ENCODE measurements at regions not wholly inside any gene's neighbourhood (a gene's known extent, or its start where the extent isn't known, plus 50 kb on each side); places are given as distances from the start of the nearest gene placed in this dataset.

DNA sequence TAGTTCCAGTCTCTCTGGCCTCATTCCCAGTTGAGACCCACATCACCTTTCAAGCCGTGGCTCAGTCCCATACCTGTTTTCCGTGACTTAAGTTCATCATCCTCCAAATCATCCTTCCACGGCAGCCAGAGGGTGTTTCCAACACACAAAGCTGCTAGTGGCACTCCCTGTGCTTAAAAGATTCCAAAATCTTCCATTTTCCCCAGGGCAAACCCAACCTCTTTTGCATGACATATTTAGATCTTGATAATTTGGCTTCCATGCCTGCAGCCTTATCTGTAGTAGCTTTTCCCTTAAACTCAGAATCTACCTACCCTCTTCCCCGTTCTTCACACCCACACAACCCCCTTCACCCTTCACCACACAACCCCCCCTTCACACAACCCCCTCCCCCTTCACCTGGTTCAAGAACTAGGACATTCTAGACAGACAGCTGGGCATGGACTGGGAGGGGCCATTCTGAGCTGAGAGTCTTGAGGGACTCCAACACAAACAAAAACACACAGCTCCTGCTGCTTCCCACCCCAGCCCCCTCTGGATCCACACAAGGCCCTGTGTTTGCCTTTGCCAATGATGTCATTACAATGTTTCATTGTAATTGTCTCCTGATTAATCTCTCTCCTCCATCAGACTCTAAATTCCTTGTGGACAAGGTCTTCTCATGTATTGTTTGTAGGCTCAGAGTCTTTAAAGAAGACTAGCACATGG is 268.2 kb downstream of the SH3GL2 start:
- TF ChIP-seq, protein P1, sequence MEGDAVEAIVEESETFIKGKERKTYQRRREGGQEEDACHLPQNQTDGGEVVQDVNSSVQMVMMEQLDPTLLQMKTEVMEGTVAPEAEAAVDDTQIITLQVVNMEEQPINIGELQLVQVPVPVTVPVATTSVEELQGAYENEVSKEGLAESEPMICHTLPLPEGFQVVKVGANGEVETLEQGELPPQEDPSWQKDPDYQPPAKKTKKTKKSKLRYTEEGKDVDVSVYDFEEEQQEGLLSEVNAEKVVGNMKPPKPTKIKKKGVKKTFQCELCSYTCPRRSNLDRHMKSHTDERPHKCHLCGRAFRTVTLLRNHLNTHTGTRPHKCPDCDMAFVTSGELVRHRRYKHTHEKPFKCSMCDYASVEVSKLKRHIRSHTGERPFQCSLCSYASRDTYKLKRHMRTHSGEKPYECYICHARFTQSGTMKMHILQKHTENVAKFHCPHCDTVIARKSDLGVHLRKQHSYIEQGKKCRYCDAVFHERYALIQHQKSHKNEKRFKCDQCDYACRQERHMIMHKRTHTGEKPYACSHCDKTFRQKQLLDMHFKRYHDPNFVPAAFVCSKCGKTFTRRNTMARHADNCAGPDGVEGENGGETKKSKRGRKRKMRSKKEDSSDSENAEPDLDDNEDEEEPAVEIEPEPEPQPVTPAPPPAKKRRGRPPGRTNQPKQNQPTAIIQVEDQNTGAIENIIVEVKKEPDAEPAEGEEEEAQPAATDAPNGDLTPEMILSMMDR (IDR thresholded peaks at IDR 0.05; ENCODE audit: control insufficient read depth, extremely low read depth, insufficient read depth): no peak
- DNase-seq (ENCODE audit: low read depth): no peak
- no peak overlapping the region for H3K4me3 ChIP-seq (ENCODE audit: low read depth, low read length)

DNA sequence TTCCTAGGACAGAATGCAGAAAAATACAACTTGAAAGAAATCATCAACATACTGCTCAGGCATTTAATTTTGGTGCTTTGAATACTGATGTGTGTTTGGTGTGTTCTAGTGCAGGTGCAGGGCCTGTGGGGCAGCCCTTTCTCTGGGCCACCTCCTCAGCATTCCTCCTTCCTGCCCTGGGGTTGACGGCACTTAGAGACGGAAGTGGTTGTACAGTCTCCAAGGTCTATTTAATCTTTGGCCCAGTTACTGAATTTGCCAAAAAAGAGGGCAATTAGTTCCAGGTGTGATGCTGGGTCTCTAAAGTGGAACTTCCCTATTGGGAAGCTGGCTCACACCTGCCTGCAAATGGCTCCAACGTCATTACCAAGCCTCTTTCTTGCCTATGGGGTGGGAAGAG is 269.0 kb downstream of the SH3GL2 start:
- TF ChIP-seq, protein P1 (IDR thresholded peaks at IDR 0.05; ENCODE audit: control insufficient read depth, extremely low read depth, insufficient read depth): no peak
- DNase-seq (ENCODE audit: low read depth): no peak
- H3K4me3 ChIP-seq (ENCODE audit: low read depth, low read length): no peak overlapping the region

DNA sequence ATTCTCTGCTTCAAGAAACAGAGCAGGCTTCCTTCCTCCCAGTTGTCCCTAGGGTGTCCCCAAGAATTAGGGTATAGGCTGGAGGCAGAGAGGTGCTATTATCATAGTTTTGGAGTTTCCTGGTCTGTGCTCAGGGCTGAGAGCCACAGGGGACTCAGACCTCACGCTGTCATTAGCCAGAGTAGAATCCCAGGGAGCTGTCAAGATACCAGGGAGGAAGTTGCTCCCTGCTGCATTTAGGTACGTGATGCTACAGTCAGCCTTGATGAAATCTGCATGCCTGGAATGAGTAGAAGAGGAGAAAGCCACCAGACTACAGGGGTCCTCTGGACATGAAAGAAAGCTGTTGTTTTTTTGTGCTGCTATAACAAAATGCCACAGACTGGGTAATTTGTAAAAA is 273.2 kb downstream of the SH3GL2 start:
- H3K4me3 ChIP-seq (ENCODE audit: low read depth, low read length): no peak overlapping the region
- DNase-seq (ENCODE audit: low read depth): no peak
- TF ChIP-seq, protein P1 (IDR thresholded peaks at IDR 0.05; ENCODE audit: control insufficient read depth, extremely low read depth, insufficient read depth): no peak

- H3K4me3 ChIP-seq (ENCODE audit: low read depth, low read length): no peak overlapping the region
- no peak for DNase-seq (ENCODE audit: low read depth)
- TF ChIP-seq, protein P1 (IDR thresholded peaks at IDR 0.05; ENCODE audit: control insufficient read depth, extremely low read depth, insufficient read depth): no peak
Observed at GRCh38 chr9:17854487-17854886, 275.6 kb downstream of the SH3GL2 start.

DNA sequence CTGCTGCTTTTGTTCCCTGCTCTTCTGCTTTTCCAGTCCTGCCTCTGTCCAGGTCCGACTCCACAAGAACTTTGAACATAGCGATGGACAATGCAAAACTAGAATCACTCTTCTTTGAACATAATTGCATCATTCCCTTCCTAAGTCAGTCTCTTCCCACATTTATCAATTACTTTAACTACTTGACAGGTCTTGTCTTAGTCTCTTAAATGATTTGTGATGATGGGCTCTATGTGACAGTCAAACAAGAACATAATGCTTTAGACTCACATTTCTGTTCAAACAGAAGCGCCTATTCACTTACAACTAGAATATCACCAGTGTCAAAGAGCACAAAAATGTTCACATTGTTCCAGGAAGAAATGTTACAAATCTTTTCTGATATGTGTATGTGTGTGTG is 278.1 kb downstream of the SH3GL2 start:
- no peak overlapping the region for H3K4me3 ChIP-seq (ENCODE audit: low read depth, low read length)
- TF ChIP-seq, protein P1 (IDR thresholded peaks at IDR 0.05; ENCODE audit: control insufficient read depth, extremely low read depth, insufficient read depth): no peak
- no peak for DNase-seq (ENCODE audit: low read depth)

GRCh38 chr9:17859228-17859627 is 280.4 kb downstream of the SH3GL2 start:
- no peak for DNase-seq (ENCODE audit: low read depth)
- TF ChIP-seq, protein P1 (IDR thresholded peaks at IDR 0.05; ENCODE audit: control insufficient read depth, extremely low read depth, insufficient read depth): no peak
- H3K4me3 ChIP-seq (ENCODE audit: low read depth, low read length): no peak overlapping the region

- TF ChIP-seq, protein P1 (IDR thresholded peaks at IDR 0.05; ENCODE audit: control insufficient read depth, extremely low read depth, insufficient read depth): no peak
- DNase-seq (ENCODE audit: low read depth): no peak
- H3K4me3 ChIP-seq (ENCODE audit: low read depth, low read length): no peak overlapping the region
Observed at GRCh38 chr9:17859987-17860386, 281.1 kb downstream of the SH3GL2 start.

All from LNCaP clone FGC (cell line).